ENCODE measurements at regions not wholly inside any gene's neighbourhood (a gene's known extent, or its start where the extent isn't known, plus 50 kb on each side); places are given as distances from the start of the nearest gene placed in this dataset.

GRCh38 chr13:89831157-89831556 is 1516.3 kb upstream of the MIR17HG start:
- TF ChIP-seq ATF2 (CRISPR knock-in tag; IDR thresholded peaks at IDR 0.05; ENCODE audit: borderline replicate concordance, low read depth), result no peak
- no peak for TF ChIP-seq CTCF (IDR thresholded peaks at IDR 0.05)
- no peak for TF ChIP-seq USF1 (CRISPR knock-in tag; IDR thresholded peaks at IDR 0.05)
- TF ChIP-seq CREM (CRISPR knock-in tag; IDR thresholded peaks at IDR 0.05), result no peak
- TF ChIP-seq ZNF232 (CRISPR knock-in tag; IDR thresholded peaks at IDR 0.05), result no peak
- TF ChIP-seq MLX (CRISPR knock-in tag; IDR thresholded peaks at IDR 0.05), result no peak
- no peak for TF ChIP-seq HMGXB4 (CRISPR knock-in tag; IDR thresholded peaks at IDR 0.05)
- TF ChIP-seq E2F4 (CRISPR knock-in tag; IDR thresholded peaks at IDR 0.05; ENCODE audit: borderline replicate concordance, low read depth), result no peak
- TF ChIP-seq FOXP4 (CRISPR knock-in tag; IDR thresholded peaks at IDR 0.05), result no peak
- TF ChIP-seq KAT7 (CRISPR knock-in tag; IDR thresholded peaks at IDR 0.05; ENCODE audit: borderline replicate concordance), result no peak
- no peak for TF ChIP-seq NFE2L1 (CRISPR knock-in tag; IDR thresholded peaks at IDR 0.05)
- TF ChIP-seq TEAD1 (CRISPR knock-in tag; IDR thresholded peaks at IDR 0.05), result no peak
